ENCODE measurements at regions not wholly inside any gene's neighbourhood (a gene's known extent, or its start where the extent isn't known, plus 50 kb on each side); places are given as distances from the start of the nearest gene placed in this dataset.
A peak's percentile ranks its signal among the peaks of the same experiment; 100 is the strongest.
"Not testable (repeated sequence)": the region's sequence is repeated elsewhere in the genome, so short reads cannot be mapped to it uniquely, and the experiment has no call there.

- DNase-seq, result no peak
Observed at GRCh38 chr7:127530148-127530547, 55.2 kb downstream of the GCC1 start.

DNA sequence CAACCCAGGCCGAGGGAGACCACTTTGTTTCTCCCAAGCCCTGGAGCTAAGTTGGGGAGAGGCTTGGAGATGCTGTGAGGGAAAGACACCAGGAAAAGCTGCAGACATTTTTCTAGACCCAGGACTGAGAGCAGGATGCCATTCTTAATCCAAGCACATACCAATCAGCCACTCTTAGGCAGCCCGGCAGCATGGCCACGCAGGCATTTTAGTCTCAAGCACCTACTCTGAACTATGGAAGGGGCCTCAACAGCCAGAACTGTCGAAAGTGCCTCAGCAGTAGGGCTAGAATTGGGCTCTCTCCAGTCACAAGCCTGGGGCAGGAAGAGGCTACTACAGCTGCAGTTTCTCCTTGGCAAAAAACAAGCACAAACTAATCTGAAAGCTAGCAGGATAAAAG lies 57.8 kb downstream of the GCC1 start:
- DNase-seq, result no peak

GRCh38 chr7:127525866-127526480 lies 59.4 kb downstream of the GCC1 start:
- DNase-seq, result no peak

DNA sequence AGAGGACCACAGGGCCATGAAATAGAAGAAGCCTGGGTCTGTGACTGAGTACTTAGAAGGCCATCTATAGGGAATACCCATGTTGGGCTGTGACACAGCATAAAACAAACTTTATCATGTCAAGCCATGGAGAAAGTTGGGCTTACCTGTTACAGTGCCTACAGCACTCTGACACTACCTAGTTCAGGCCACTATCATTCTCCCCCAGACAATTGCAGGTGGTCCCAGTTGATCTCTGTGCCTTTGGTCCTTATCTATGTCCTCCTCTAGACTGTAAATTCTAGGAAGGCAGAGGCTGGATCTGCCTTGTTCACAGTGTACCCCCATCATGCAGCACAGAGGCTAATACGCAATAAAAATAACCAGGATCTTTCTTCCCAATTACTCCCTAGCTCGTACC lies 69.1 kb downstream of the GCC1 start:
- DNase-seq, result no peak

DNA sequence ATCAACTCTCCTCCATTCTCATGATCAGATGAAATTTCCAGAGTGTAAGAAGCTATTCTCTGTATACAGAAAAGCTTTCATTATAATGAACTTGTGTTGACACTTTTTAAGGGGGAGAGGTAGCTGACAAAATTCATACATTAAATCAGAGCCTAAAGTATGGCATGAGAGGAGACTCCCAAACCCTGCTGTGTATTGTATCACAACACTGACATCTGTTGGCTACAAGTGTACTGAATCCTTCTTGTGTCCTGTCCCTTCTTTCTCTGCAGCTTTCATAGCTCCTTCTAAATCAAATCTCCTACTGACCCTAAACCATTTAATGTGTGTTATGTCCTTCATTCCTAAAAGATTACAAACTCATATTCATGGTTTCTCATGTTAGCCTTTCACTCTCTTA lies 70.9 kb downstream of the GCC1 start:
- DNase-seq, result no peak

GRCh38 chr7:127513311-127513710 lies 72.1 kb downstream of the GCC1 start:
- DNase-seq, result no peak

DNA sequence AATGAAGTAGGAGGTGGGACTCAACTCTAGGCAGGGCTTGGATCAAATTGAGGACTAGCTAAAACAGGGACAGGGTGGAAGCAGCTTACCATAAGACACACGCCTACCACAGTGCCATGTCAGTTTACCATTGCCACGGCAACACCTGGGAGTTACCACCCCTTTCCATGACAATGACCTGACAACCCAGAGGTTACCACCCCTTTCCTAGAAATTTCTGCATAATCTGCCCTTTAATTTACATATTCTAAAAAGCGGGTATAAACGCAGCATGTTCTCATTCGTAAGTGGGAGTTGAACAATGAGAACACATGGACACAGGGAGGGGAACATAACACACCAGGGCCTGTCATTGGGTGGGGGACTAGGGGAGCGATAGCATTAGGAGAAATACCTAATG lies 72.7 kb downstream of the GCC1 start:
- no peak for DNase-seq

GRCh38 chr7:127504715-127505114 lies 80.7 kb downstream of the GCC1 start:
- no peak for DNase-seq

DNA sequence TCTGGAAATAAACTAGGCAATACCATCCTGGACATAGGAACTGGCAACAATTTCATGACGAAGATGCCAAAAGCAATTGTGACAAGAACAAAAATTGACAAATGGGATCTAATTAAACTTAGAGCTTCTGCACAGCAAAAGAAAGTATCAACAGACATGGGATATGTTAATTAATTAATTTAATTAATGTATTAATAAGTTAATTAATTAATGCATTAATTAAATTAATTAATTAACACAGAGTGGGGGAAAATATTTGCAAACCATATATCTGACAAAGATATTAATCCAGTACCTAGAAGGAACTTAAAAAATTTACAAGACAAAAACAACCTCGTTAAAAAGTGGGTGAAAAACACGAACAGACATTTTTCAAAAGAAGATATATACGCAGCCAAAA lies 83.6 kb downstream of the GCC1 start:
- no peak for DNase-seq

DNA sequence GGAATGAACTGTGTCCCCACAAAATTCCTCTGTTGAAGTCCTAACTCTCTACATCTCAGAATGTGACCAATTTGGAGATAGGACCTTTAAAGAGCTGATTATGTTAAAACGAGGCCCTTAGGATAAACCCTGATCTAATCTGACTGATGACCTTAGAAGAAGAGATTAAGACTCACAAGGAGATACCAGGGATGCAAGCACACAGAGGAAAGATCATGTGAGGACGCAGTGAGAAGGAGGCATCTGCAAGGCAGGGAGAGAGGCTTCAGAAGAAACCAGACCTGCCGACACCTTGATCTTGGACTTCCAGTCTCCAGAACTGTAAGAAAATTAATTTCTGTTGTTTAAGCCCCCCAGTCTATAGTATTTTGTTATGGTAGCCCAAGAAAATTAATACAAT lies 94.9 kb upstream of the ZNF800 start:
- no peak for DNase-seq

GRCh38 chr7:127486654-127487053 lies 94.1 kb upstream of the ZNF800 start:
- DNase-seq, result no peak

DNA sequence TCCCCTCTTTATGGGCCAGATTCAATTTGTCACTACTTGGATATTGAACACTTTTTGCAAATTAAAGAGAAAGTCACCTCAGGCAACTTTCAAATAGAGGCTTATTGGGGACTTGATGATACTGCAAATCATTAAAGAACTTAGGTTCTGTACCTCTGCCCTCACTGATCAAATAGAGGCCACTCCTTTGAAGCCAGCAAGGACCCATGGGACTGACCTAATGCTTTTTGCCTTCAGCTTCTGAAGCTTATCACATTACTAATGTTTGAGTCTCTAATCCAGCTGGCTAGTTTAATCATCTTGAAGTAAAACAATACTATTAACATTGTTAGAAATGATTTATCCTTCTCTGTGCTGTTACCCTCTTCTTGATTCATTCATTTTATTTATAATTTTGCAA lies 93.0 kb upstream of the ZNF800 start:
- no peak for DNase-seq

GRCh38 chr7:127484954-127485353 lies 92.4 kb upstream of the ZNF800 start:
- no peak for DNase-seq

- no peak for DNase-seq
Observed at GRCh38 chr7:127478461-127478860, 86.0 kb upstream of the ZNF800 start.

DNA sequence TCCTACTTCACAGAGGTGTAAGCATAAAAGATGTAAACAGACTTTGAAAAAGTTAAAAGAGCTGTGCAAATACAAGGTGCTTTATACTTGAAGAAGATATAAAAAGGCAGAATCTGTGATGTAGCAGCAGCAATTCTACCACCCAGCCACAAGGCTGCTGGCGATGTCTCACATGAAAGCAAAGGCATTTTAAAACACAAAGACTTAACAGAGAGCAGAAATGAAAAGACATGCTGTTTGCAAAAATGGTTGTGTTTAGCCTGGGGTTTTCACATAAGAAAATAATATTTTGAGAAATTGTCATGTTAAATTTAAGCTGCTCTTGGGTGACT lies 85.5 kb upstream of the ZNF800 start:
- no peak for DNase-seq

- DNase-seq, result no peak
Observed at GRCh38 chr7:127477295-127478023, 85.0 kb upstream of the ZNF800 start.

- no peak for DNase-seq
Observed at GRCh38 chr7:127476618-127477017, 84.1 kb upstream of the ZNF800 start.

GRCh38 chr7:127474457-127474856 lies 81.9 kb upstream of the ZNF800 start:
- DNase-seq, result no peak

DNA sequence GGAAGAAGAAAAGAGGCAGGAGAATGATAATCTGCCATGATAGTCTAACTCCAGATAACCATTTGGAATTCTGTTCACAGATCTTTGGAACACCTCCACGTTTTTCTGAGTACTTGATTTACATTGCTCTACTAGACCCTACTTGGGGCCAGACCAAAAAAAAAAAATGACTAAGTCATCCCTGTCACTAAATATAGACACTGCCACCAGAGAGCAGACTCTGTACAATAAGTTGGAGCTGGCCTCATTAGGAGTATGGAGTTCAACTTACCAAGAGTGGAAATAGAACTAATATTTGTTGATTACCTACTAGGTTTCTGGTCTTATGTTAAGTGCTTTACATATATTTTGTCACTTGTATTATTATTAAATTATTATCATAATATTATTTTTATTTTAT lies 80.9 kb upstream of the ZNF800 start:
- no peak for DNase-seq

DNA sequence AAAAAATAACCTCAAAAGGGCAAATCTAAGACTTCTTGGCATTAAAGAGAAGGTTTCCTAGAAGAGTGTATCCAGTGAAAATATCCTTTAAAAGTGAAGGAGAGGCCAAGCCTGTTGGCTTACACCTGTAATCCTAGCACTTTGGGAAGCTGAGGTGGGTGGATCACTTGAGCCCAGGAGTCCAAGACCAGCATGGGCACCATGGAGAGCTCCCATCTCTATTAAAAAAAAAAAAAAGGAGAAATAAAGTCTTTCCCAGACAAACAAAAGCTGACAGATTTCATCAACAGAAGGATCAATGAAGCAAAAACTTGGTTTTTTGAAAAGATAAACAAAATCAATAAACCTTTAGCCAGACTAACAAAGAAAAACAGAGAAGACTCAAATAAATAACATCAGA lies 67.6 kb upstream of the ZNF800 start:
- no peak for DNase-seq

DNA sequence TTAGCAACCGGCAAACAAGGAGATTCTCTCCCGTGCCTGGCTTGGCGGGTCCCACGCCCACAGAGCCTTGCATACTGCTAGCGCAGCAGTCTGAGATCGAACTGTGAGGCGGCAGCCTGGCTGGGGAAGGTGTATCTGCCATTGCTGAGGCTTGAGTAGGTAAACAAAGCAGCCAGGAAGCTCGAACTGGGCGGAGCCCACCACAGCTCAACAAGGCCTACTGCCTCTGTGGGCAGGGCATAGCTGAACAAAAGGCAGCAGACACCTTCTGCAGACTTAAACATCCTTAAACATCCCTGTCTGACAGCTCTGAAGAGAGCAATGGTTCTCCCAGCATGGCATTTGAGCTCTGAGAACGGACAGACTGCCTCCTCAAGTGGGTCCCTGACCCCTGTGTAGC lies 58.8 kb upstream of the ZNF800 start:
- DNase-seq, result not testable (repeated sequence)

DNA sequence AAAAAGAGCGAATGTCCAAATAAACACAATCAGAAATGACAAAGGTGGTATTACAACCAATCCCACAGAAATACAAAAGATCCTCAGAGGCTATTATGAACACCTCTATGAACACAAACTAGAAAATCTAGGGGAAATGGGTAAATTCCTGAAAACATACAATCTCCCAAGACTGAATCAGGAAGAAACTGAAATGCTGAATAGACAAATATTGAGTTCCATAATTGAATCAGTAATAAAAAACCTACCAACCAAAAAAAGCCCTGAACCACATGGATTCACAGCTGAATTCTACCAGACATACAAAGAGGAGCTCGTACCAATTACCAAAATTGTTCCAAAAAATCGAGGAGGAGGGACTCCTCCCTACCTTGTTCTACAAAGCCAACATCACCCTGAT lies 56.1 kb upstream of the ZNF800 start:
- no peak for DNase-seq

- peak; percentile 34 for DNase-seq
Observed at GRCh38 chr7:127447326-127447945, 54.9 kb upstream of the ZNF800 start.

GRCh38 chr7:127446842-127447241 lies 54.3 kb upstream of the ZNF800 start:
- DNase-seq, result no peak

Data from KG1 (cell line).